Testis (tissue), 2 donors: ENCODE measurements at regions not wholly inside any gene's neighbourhood (a gene's known extent, or its start where the extent isn't known, plus 50 kb on each side); places are given as distances from the start of the nearest gene placed in this dataset.

ENCODE experiments used
- DNase-seq: peaks from one replicate; pipeline ENCODE4 v3.0.0-alpha.2; 2019
- H3K27ac ChIP-seq, 2 donors: fragments of 200-600 bp; sonication (generic); one replicate each; pipeline ENCODE4 v1.5.1; 2019
- H3K27me3 ChIP-seq: fragments of 200-600 bp; sonication (generic); one replicate; pipeline ENCODE4 v1.5.1; 2019
- H3K36me3 ChIP-seq: fragments of 200-600 bp; sonication (generic); one replicate; pipeline ENCODE4 v1.5.1; 2017; ENCODE audit warnings: low read depth; ENCODE audit errors: missing control alignments
- H3K4me1 ChIP-seq: fragments of 200-600 bp; sonication (generic); one replicate; pipeline ENCODE4 v1.5.1; 2019
- H3K4me3 ChIP-seq, 2 donors: fragments of 200-600 bp; sonication (generic); one replicate each; pipeline ENCODE4 v1.5.1; 2017 to 2019
- H3K9me3 ChIP-seq: fragments of 200-600 bp; sonication (generic); one replicate; pipeline ENCODE4 v1.5.1; 2017
- POLR2A ChIP-seq: fragments of 450-650 bp; IDR thresholded peaks from one replicate; pipeline ENCODE4 v1.6.1; 2017; ENCODE audit warnings: antibody characterized with exemption, mild to moderate bottlenecking, moderate library complexity
- WGBS, 2 donors: methylation state at CpG; one replicate each; pipeline ENCODE4 v1.1.5; 2018; 5-methylcytosine and 5-hydroxymethylcytosine counted together
- intact Hi-C: fragments of 100-400 bp; cut with DNase I; formaldehyde crosslinking; loops from one replicate; pipeline ENCODE4 v1.15.1; 2023; ENCODE audit warnings: low total_unique reads
- TF ChIP-seq, protein P1 (sequence below), 3 experiments: fragments of 450-650 bp in 2 of 3; fragments of 200-600 bp in 1 of 3; sonication (generic) in 1 of 3; IDR thresholded peaks; one replicate each; pipeline ENCODE4 v1.5.1; 2016 to 2019; ENCODE audit warnings: antibody characterized with exemption in 3 of 3, mild to moderate bottlenecking in 2 of 3, moderate library complexity in 1 of 3

DNA sequence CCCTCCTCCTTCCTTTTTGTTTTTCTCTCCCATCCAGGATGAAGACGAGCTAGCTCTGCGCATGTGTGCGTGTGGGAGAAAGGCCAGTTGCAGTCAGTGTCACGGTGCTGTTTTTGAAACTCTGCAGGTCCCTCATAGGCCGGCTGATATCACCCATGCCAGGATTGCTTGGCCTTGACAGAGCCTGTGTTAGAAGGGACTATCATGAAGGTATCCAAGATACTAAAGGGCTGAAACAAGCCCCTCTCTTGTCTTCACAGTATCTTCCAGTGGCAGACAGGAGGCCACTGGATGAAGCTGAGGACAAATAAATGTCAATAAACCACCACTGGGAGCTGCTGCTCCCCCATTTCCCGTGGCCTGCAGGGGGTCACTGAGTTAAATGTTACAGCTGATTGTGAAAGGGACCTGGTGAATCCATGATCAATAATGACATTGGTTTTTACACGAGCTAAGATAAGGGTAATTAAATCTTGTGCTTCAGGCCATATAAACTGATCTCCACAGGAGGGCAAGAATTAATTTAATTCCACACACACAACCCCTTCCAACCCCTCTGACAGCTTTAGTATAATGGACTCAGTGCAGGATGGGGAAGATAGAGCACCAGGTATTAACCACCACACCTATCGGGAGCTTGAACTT, 64.6 kb upstream of the TARBP1 start:
- Histone ChIP-seq H3K9me3 (no peaks in the 10 kb centered on the region), H3K4me3 (no peak overlapping the region), H3K36me3 (no peaks in the 10 kb centered on the region), H3K4me1 (peaks cover 27% of the 10 kb centered on the region), H3K27ac (peak overlapping the region; percentile 71 to 75), H3K27me3 (no peaks in the 10 kb centered on the region)
- TF ChIP-seq, protein P1, sequence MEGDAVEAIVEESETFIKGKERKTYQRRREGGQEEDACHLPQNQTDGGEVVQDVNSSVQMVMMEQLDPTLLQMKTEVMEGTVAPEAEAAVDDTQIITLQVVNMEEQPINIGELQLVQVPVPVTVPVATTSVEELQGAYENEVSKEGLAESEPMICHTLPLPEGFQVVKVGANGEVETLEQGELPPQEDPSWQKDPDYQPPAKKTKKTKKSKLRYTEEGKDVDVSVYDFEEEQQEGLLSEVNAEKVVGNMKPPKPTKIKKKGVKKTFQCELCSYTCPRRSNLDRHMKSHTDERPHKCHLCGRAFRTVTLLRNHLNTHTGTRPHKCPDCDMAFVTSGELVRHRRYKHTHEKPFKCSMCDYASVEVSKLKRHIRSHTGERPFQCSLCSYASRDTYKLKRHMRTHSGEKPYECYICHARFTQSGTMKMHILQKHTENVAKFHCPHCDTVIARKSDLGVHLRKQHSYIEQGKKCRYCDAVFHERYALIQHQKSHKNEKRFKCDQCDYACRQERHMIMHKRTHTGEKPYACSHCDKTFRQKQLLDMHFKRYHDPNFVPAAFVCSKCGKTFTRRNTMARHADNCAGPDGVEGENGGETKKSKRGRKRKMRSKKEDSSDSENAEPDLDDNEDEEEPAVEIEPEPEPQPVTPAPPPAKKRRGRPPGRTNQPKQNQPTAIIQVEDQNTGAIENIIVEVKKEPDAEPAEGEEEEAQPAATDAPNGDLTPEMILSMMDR (IDR thresholded peaks at IDR 0.05), result no peak
- no peak for TF ChIP-seq POLR2A
- 42 to 71% methylated on average over 8 of the region's 8 CpGs for WGBS, 2 donors
- peak; percentile 76 for DNase-seq
- intact Hi-C loops, result no loop called here

DNA sequence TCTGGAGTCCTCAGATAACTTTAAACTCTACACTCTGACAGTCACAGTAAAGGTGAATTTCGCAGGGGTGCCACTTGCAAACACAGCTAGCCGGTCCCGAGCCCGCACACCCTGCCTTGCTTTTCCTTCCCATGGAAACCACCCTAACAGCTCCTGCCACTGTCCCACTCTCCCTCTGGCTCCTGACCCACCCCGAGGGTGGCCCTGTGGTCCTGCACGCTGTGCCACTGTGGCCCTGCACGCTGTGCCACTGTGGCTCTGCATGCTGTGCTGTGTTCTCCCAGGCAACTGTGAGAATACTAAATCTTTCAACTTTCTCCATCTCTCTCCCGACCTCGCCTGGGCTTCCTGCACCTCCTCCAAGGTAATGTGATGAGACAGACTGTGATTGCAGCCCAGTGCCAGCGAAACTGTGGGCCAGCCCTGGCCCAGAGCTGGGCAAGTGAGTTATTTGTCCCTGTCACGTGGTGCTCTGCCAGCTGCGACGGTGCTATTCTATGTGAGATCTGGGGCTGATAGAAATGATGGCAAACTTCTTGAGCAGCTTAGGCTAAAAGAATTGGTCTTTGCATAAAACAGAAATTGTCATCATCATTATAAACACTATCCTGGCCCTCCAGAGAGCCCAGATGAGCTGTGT, 63.4 kb upstream of the TARBP1 start:
- TF ChIP-seq, protein P1 (IDR thresholded peaks at IDR 0.05), result no peak
- TF ChIP-seq POLR2A, result no peak
- no peak overlapping the region for H3K27ac ChIP-seq
- peaks cover 29% of the 10 kb centered on the region for H3K4me1 ChIP-seq
- H3K4me3 ChIP-seq, result no peak overlapping the region
- H3K36me3 ChIP-seq, result no peaks in the 10 kb centered on the region
- H3K9me3 ChIP-seq, result no peaks in the 10 kb centered on the region
- DNase-seq, result no peak
- intact Hi-C loops, result no loop called here
- H3K27me3 ChIP-seq, result no peaks in the 10 kb centered on the region
- 84 to 85% methylated on average over 13 of the region's 13 CpGs for WGBS, 2 donors

DNA sequence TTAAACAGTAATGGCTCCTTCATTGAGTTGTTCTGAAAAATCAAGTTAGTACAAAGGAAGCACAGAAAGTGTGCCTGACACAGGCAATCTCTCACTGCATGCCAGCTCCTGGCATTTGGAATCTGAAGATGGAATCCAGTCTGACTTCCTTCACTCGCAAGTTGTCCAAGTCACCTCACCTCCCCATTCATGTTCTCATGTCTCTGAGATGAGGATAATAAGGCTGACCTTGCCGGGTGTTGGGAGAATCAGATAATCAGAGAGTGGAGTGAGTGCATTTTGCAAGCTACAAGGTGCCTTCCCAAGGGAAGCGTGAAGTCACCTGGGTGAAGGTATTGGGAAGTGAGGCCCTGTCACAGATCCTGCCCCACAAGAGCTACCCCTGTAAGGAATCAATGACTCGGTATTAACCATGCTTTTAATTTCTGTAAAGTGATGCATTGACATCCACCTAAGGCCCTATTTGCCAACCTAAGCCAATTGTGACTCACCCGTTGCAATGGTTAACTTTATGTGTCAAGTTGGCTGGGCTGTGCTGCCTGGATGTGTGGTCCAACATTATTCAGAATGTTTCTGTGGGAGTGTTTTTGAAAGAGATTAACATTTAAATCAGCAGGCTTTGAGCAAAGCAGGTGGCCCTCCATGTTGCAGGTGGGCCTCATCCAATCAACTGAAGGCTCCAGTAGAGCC, 62.5 kb upstream of the TARBP1 start:
- Histone ChIP-seq H3K9me3 (no peaks in the 10 kb centered on the region), H3K36me3 (no peaks in the 10 kb centered on the region), H3K27ac (no peak overlapping the region), H3K4me3 (no peak overlapping the region), H3K4me1 (peaks cover 38% of the 10 kb centered on the region), H3K27me3 (no peaks in the 10 kb centered on the region)
- WGBS, 2 donors, result 93 to 95% methylated on average over 5 of the region's 5 CpGs
- intact Hi-C loops, result no loop called here
- TF ChIP-seq, protein P1 (IDR thresholded peaks at IDR 0.05), result no peak
- TF ChIP-seq POLR2A, result no peak
- DNase-seq, result no peak

DNA sequence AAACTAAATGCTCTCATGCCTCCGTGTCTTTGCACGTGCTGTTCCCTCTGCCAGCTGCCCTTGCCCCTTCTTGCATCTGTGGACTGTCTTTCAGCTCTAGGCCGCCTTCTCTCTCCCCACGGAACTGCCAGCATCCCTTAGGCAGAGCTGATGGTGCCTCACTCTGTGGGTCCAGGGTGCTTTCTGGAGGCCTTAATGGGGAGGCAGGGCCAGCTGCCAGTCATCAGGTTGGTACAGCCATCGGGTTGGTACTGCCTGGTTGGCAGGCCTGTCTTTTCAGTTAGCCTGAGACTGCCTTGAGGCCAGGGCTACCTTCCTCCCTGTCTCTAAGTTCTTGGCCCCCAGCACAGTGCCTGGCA, 61.4 kb upstream of the TARBP1 start:
- Histone ChIP-seq H3K4me1 (peaks cover 48% of the 10 kb centered on the region), H3K4me3 (no peak overlapping the region), H3K9me3 (no peaks in the 10 kb centered on the region), H3K36me3 (no peaks in the 10 kb centered on the region), H3K27me3 (no peaks in the 10 kb centered on the region), H3K27ac (no peak overlapping the region)
- TF ChIP-seq, protein P1 (IDR thresholded peaks at IDR 0.05), result no peak
- TF ChIP-seq POLR2A, result no peak
- intact Hi-C loops, result no loop called here
- WGBS, 2 donors, result 93 to 98% methylated on average over 4 to 5 of the region's 5 CpGs
- no peak for DNase-seq
